ENCODE measurements at regions not wholly inside any gene's neighbourhood (a gene's known extent, or its start where the extent isn't known, plus 50 kb on each side); places are given as distances from the start of the nearest gene placed in this dataset.

GRCh38 chr6:12230523-12230922 lies 59.6 kb upstream of the EDN1 start:
- H3K4me3 Mint-ChIP-seq (ENCODE audit: unreplicated experiment) = no peak overlapping the region
- Histone ChIP-seq H3K4me3 (ENCODE audit: low read depth, low read length) (no peak overlapping the region), H3K27me3 (replicated peaks; ENCODE audit: control insufficient read depth, insufficient read depth, low read length) (no peaks in the 10 kb centered on the region), H3K36me3 (ENCODE audit: control insufficient read depth, insufficient read depth, low read length) (no peaks in the 10 kb centered on the region), H3K4me1 (peaks cover 26% of the 10 kb centered on the region), H3K9me3 (no peaks in the 10 kb centered on the region)
- H3K36me3 Mint-ChIP-seq (ENCODE audit: insufficient read depth, unreplicated experiment) = no peaks in the 10 kb centered on the region
- H3K9me3 Mint-ChIP-seq (ENCODE audit: unreplicated experiment) = no peaks in the 10 kb centered on the region
- intact Hi-C loops (cut with micrococcal nuclease; ENCODE audit: unreplicated experiment) = no loop called here
- TF ChIP-seq CTCF (IDR thresholded peaks at IDR 0.05; ENCODE audit: insufficient read depth in 1 of 2, low read depth in 1 of 2, low read length in 1 of 2, severe bottlenecking in 1 of 2, unreplicated experiment in 1 of 2) = no peak
- no peaks in the 10 kb centered on the region for H3K27me3 Mint-ChIP-seq (ENCODE audit: insufficient read depth, unreplicated experiment)
- POLR2A ChIA-PET = no interaction called here
- no peak overlapping the region for H3K27ac Mint-ChIP-seq (ENCODE audit: unreplicated experiment)
- CTCF ChIA-PET = no interaction called here
- peaks cover 16% of the 10 kb centered on the region for H3K4me1 Mint-ChIP-seq (ENCODE audit: low read depth, unreplicated experiment)
- no TSS peak for BruUV-seq (replicated peaks)
- no peak for DNase-seq

GRCh38 chr6:12232339-12232738 lies 57.8 kb upstream of the EDN1 start:
- CTCF ChIA-PET = no interaction called here
- Histone ChIP-seq H3K36me3 (ENCODE audit: control insufficient read depth, insufficient read depth, low read length) (no peaks in the 10 kb centered on the region), H3K4me3 (ENCODE audit: low read depth, low read length) (no peak overlapping the region), H3K9me3 (no peaks in the 10 kb centered on the region), H3K4me1 (peaks cover 26% of the 10 kb centered on the region), H3K27me3 (replicated peaks; ENCODE audit: control insufficient read depth, insufficient read depth, low read length) (no peaks in the 10 kb centered on the region)
- H3K27ac Mint-ChIP-seq (ENCODE audit: unreplicated experiment) = no peak overlapping the region
- H3K4me3 Mint-ChIP-seq (ENCODE audit: unreplicated experiment) = no peak overlapping the region
- no peaks in the 10 kb centered on the region for H3K27me3 Mint-ChIP-seq (ENCODE audit: insufficient read depth, unreplicated experiment)
- peaks cover 12% of the 10 kb centered on the region for H3K4me1 Mint-ChIP-seq (ENCODE audit: low read depth, unreplicated experiment)
- TF ChIP-seq CTCF (IDR thresholded peaks at IDR 0.05; ENCODE audit: insufficient read depth in 1 of 2, low read depth in 1 of 2, low read length in 1 of 2, severe bottlenecking in 1 of 2, unreplicated experiment in 1 of 2) = no peak
- POLR2A ChIA-PET = no interaction called here
- intact Hi-C loops (cut with micrococcal nuclease; ENCODE audit: unreplicated experiment) = no loop called here
- no TSS peak for BruUV-seq (replicated peaks)
- no peaks in the 10 kb centered on the region for H3K9me3 Mint-ChIP-seq (ENCODE audit: unreplicated experiment)
- no peak for DNase-seq
- no peaks in the 10 kb centered on the region for H3K36me3 Mint-ChIP-seq (ENCODE audit: insufficient read depth, unreplicated experiment)

- Histone ChIP-seq H3K36me3 (ENCODE audit: control insufficient read depth, insufficient read depth, low read length) (no peaks in the 10 kb centered on the region), H3K27me3 (replicated peaks; ENCODE audit: control insufficient read depth, insufficient read depth, low read length) (no peaks in the 10 kb centered on the region), H3K9me3 (no peaks in the 10 kb centered on the region), H3K4me3 (ENCODE audit: low read depth, low read length) (no peak overlapping the region), H3K4me1 (peaks cover 26% of the 10 kb centered on the region)
- no peak overlapping the region for H3K4me3 Mint-ChIP-seq (ENCODE audit: unreplicated experiment)
- peaks cover 12% of the 10 kb centered on the region for H3K4me1 Mint-ChIP-seq (ENCODE audit: low read depth, unreplicated experiment)
- DNase-seq = no peak
- intact Hi-C loops (cut with micrococcal nuclease; ENCODE audit: unreplicated experiment) = no loop called here
- ChIA-PET CTCF (interaction anchor here (0.6 kb wide), 1 partner anchor 30 kb away, joined by 3 read pairs; no protein-coding TSS in a partner anchor), POLR2A (no interaction called here)
- H3K27me3 Mint-ChIP-seq (ENCODE audit: insufficient read depth, unreplicated experiment) = no peaks in the 10 kb centered on the region
- BruUV-seq (replicated peaks) = no TSS peak
- no peak overlapping the region for H3K27ac Mint-ChIP-seq (ENCODE audit: unreplicated experiment)
- TF ChIP-seq CTCF (IDR thresholded peaks at IDR 0.05; ENCODE audit: insufficient read depth in 1 of 2, low read depth in 1 of 2, low read length in 1 of 2, severe bottlenecking in 1 of 2, unreplicated experiment in 1 of 2) = no peak
- H3K9me3 Mint-ChIP-seq (ENCODE audit: unreplicated experiment) = no peaks in the 10 kb centered on the region
- no peaks in the 10 kb centered on the region for H3K36me3 Mint-ChIP-seq (ENCODE audit: insufficient read depth, unreplicated experiment)
Observed at GRCh38 chr6:12232821-12233220, 57.3 kb upstream of the EDN1 start.
